ENCODE measurements at regions not wholly inside any gene's neighbourhood (a gene's known extent, or its start where the extent isn't known, plus 50 kb on each side); places are given as distances from the start of the nearest gene placed in this dataset.

DNA sequence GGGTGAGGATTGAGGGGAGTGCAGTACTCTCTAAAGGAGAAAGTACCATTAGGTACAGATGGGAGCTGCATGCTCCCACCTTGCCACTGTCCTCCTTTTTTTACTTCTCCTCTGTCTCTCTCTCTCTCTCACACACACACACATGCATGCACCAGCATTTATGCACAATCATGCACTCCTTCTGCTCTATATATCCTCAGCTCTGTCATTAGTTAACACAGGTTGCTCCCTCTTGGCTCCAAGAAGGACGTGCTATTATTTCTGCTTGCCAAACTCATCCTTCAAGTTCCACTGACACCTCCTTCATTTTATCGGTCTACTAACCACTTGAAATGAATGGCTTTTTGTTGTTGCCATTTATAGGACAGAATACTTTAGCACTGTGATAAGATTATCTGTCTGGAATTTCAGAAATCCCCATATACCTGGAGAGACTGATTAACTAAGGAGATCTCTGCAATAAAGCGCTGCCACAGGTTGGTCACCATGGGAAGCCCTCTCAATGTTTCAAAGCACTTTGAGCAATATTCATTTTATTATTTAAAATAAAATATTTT is 178.5 kb upstream of the TRIB2 start:
- TF ChIP-seq GATA3 (IDR thresholded peaks at IDR 0.05; ENCODE audit: low read depth, low read length) (no peak), GATA2 (IDR thresholded peaks at IDR 0.05; ENCODE audit: low read depth, low read length) (no peak)

Data from SH-SY5Y (cell line).